Panc1 (cell line): ENCODE measurements at regions not wholly inside any gene's neighbourhood (a gene's known extent, or its start where the extent isn't known, plus 50 kb on each side); places are given as distances from the start of the nearest gene placed in this dataset.

Experiments used
- CTCF ChIP-seq: fragments of 450-650 bp; IDR thresholded peaks from 2 replicates; pipeline ENCODE4 v1.5.1; 2017; ENCODE audit warnings: mild to moderate bottlenecking
- POLR2AphosphoS5 ChIP-seq: IDR thresholded peaks from 2 replicates; pipeline ENCODE4 v1.6.1; 2012; ENCODE audit warnings: mild to moderate bottlenecking, low read depth, low read length, moderate library complexity
- REST ChIP-seq, 2 experiments: IDR thresholded peaks; 2 replicates each; pipeline ENCODE4 v1.6.1; 2011 to 2012; ENCODE audit warnings: low read depth in 2 of 2, control low read depth in 1 of 2, low read length in 1 of 2, mild to moderate bottlenecking in 1 of 2, moderate library complexity in 1 of 2; ENCODE audit not compliant: insufficient read depth in 1 of 2
- SIN3A ChIP-seq: IDR thresholded peaks from 2 replicates; pipeline ENCODE4 v1.6.1; 2012; ENCODE audit warnings: low read depth, mild to moderate bottlenecking, low read length, moderate library complexity, borderline replicate concordance; ENCODE audit not compliant: insufficient read depth
- TCF7L2 ChIP-seq: IDR thresholded peaks from 2 replicates; pipeline ENCODE4 v1.6.1; 2011; ENCODE audit warnings: mild to moderate bottlenecking, low read depth, low read length, inconsistent platforms

DNA sequence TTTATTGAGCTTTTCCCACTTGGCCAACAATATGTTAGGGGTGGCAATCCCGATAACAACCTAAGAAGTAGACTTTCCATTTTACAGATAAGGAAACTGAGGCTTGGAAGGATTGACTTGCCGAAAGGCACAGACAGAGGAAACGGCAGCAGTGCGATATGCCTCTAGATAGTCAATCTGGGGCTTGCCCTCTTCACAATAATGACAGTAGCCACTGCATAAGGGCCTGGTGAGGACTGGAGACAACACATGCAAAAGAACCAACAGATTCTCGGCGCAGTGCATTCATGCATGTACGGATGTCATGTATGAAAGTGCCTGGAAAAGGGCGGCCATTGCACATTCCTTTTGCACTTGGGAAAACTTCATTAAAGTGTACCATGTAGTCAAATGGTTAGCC is 811.2 kb downstream of the RNF144A start:
- TF ChIP-seq CTCF (no peak), POLR2AphosphoS5 (no peak), TCF7L2 (no peak), SIN3A (no peak), REST (IDR thresholded peaks at IDR 0.05; ENCODE audit: insufficient read depth in 1 of 2, low read depth in 2 of 2, low read length in 1 of 2) (no peak)
